K562 (cell line): ENCODE measurements at regions not wholly inside any gene's neighbourhood (a gene's known extent, or its start where the extent isn't known, plus 50 kb on each side); places are given as distances from the start of the nearest gene placed in this dataset.

Experiments
- ATAC-seq: fragments of 200-7000 bp; cut with Tn5 transposase; 3 replicates; pipeline ENCODE4 v1.9.1; 2020; ENCODE audit warnings: moderate library complexity
- BruUV-seq: library from RNA; stranded (reverse); fragments of 400-500 nt; replicated peaks from 2 replicates; lab custom pipeline; 2021; lab: Mats Ljungman, UMichigan
- CTCF ChIA-PET: fragments of 300-600 bp; formaldehyde crosslinking; extraction: SDS; loops from one replicate; lab custom pipeline; 2021; ENCODE audit warnings: low intra/inter-chr PET ratio; lab: Yijun Ruan, JAX
- POLR2A ChIA-PET: fragments of 300-600, 350-650 bp; sonication (Branson Sonifier 250); formaldehyde crosslinking; extraction: SDS; loops from one replicate; lab custom pipeline; 2021; ENCODE audit warnings: antibody characterized with exemption, inconsistent platforms; lab: Yijun Ruan, JAX
- DNase-seq, 4 experiments: peaks; one replicate each; pipeline versions ENCODE4 v3.0.0 to v3.0.0-alpha.2; 2011 to 2018; ENCODE audit warnings: low spot score in 3 of 4, mixed read lengths in 3 of 4; ENCODE audit errors: extremely low read depth in 1 of 4
- FAIRE-seq: peaks from 2 replicates; lab custom pipeline; 2011; peaks lifted over from hg19 to GRCh38; lab: Jason Lieb, UNC
- H2AFZ ChIP-seq: 2 replicates; pipeline ENCODE4 v1.6.0; 2011; ENCODE audit warnings: low read depth, low read length, control low read depth, inconsistent platforms
- H3K27ac ChIP-seq: fragments of 200-600 bp; 3 replicates; pipeline ENCODE4 v1.8.0; 2011; ENCODE audit warnings: low read depth, mild to moderate bottlenecking, control low read depth, inconsistent platforms, low read length, moderate library complexity, mixed read lengths; ENCODE audit errors: extremely low read depth
- H3K27me3 ChIP-seq, 2 experiments: fragments of 300-600 bp in 1 of 2; 2 replicates in 1 of 2; 3 replicates in 1 of 2; pipeline versions ENCODE4 v1.6.0 to v1.8.0; 2011; ENCODE audit warnings: inconsistent platforms in 2 of 2, low read length in 2 of 2, mild to moderate bottlenecking in 1 of 2, mixed read lengths in 1 of 2, moderate library complexity in 1 of 2; ENCODE audit not compliant: control insufficient read depth in 2 of 2, insufficient read depth in 2 of 2
- H3K36me3 ChIP-seq: fragments of 300-600 bp; 3 replicates; pipeline ENCODE4 v1.8.0; 2011; ENCODE audit warnings: mild to moderate bottlenecking, low read length, inconsistent platforms; ENCODE audit not compliant: control insufficient read depth, insufficient read depth
- H3K4me1 ChIP-seq, 2 experiments: fragments of 200-600 bp in 1 of 2; replicated peaks in 1 of 2; 2 replicates in 1 of 2; 3 replicates in 1 of 2; pipeline versions ENCODE4 v1.5.1 to v1.8.0; 2011; ENCODE audit warnings: inconsistent platforms in 2 of 2, low read length in 2 of 2, mild to moderate bottlenecking in 1 of 2, mixed read lengths in 1 of 2, moderate library complexity in 1 of 2; ENCODE audit not compliant: control insufficient read depth in 2 of 2, insufficient read depth in 2 of 2
- H3K4me2 ChIP-seq: 2 replicates; pipeline ENCODE4 v1.6.1; 2011; ENCODE audit warnings: low read length, control low read depth, inconsistent platforms, mixed read lengths; ENCODE audit not compliant: insufficient read depth
- H3K4me3 ChIP-seq: fragments of 200-600 bp; sonication (generic), shearing (Covaris generic); 2 replicates; pipeline ENCODE4 v1.5.1; 2016; ENCODE audit warnings: control low read depth, inconsistent platforms
- H3K79me2 ChIP-seq: fragments of 200-600 bp; 3 replicates; pipeline ENCODE4 v1.8.0; 2011; ENCODE audit warnings: low read length, inconsistent platforms; ENCODE audit not compliant: control insufficient read depth, insufficient read depth
- H3K9ac ChIP-seq, 2 experiments: 2 replicates each; pipeline versions ENCODE4 v1.6.0 to v1.6.1; 2011; ENCODE audit warnings: low read depth in 2 of 2, low read length in 2 of 2, control low read depth in 1 of 2, inconsistent platforms in 1 of 2, mild to moderate bottlenecking in 1 of 2, mixed read lengths in 1 of 2; ENCODE audit not compliant: insufficient read depth in 1 of 2
- H3K9me1 ChIP-seq: one replicate; pipeline ENCODE4 v1.6.0; 2011; ENCODE audit warnings: inconsistent platforms, mild to moderate bottlenecking, low read length, moderate library complexity; ENCODE audit not compliant: control insufficient read depth, insufficient read depth
- H3K9me3 ChIP-seq: replicated peaks from 2 replicates; pipeline ENCODE4 v1.5.1; 2011; ENCODE audit warnings: low read depth, low read length, inconsistent platforms; ENCODE audit not compliant: control insufficient read depth, insufficient read depth
- H4K20me1 ChIP-seq: replicated peaks from 2 replicates; pipeline ENCODE4 v1.6.1; 2011; ENCODE audit warnings: low read length, inconsistent platforms, mixed read lengths; ENCODE audit not compliant: control insufficient read depth, insufficient read depth
- ATF6 ChIP-seq: sonication (generic); formaldehyde crosslinking; IDR thresholded peaks from 2 replicates; pipeline ENCODE4 v1.4.0; 2020; ENCODE audit warnings: mild to moderate bottlenecking, missing genetic modification reagents
- KLF6 ChIP-seq: fragments of 250-450 bp; sonication (Bioruptor Pico); IDR thresholded peaks from 2 replicates; pipeline ENCODE4 v1.4.0; 2020; ENCODE audit warnings: mild to moderate bottlenecking, moderate library complexity, borderline replicate concordance
- MEIS2 ChIP-seq: fragments of 450-650 bp; IDR thresholded peaks from 2 replicates; pipeline ENCODE4 v1.6.1; 2014; ENCODE audit warnings: mild to moderate bottlenecking; ENCODE audit not compliant: partially characterized antibody
- MYBL2 ChIP-seq, 2 experiments: fragments of 450-650 bp in 1 of 2; sonication (generic) in 1 of 2; formaldehyde crosslinking in 1 of 2; IDR thresholded peaks; 2 replicates each; pipeline versions ENCODE4 v1.6.1 to v1.8.1; 2017 to 2022; ENCODE audit warnings: borderline replicate concordance in 1 of 2, inconsistent platforms in 1 of 2, low read depth in 1 of 2, mild to moderate bottlenecking in 1 of 2, missing genetic modification reagents in 1 of 2, moderate library complexity in 1 of 2
- NCOA6 ChIP-seq: fragments of 450-650 bp; IDR thresholded peaks from 2 replicates; pipeline ENCODE4 v1.6.1; 2017; ENCODE audit warnings: mild to moderate bottlenecking
- NFE2L1 ChIP-seq: fragments of 450-650 bp; IDR thresholded peaks from 2 replicates; pipeline ENCODE4 v1.6.1; 2016; ENCODE audit warnings: missing genetic modification characterization, low read depth, mild to moderate bottlenecking, missing compliant biosample characterization, moderate library complexity, borderline replicate concordance
- NFYB ChIP-seq: IDR thresholded peaks from 2 replicates; pipeline ENCODE4 v1.6.1; 2011; ENCODE audit warnings: mild to moderate bottlenecking, moderate library complexity; ENCODE audit not compliant: insufficient read length; ENCODE audit errors: extremely low read depth
- NR3C1 ChIP-seq: sonication (generic); formaldehyde crosslinking; IDR thresholded peaks from 2 replicates; pipeline ENCODE4 v1.8.1; 2022; ENCODE audit warnings: missing genetic modification reagents
- PCBP2 ChIP-seq: fragments of 200-400 bp; formaldehyde crosslinking; IDR thresholded peaks from 2 replicates; pipeline ENCODE4 v1.6.1; 2018; ENCODE audit warnings: low read length, low read depth, mild to moderate bottlenecking, moderate library complexity; ENCODE audit not compliant: poor library complexity, severe bottlenecking
- PTBP1 ChIP-seq: fragments of 200-400 bp; formaldehyde crosslinking; IDR thresholded peaks from 2 replicates; pipeline ENCODE4 v1.6.1; 2017; ENCODE audit warnings: low read depth, low read length
- ZBTB5 ChIP-seq: fragments of 450-650 bp; IDR thresholded peaks from 2 replicates; pipeline ENCODE4 v1.6.1; 2017; ENCODE audit warnings: antibody characterized with exemption
- ZNF121 ChIP-seq: sonication (generic); formaldehyde crosslinking; conservative IDR thresholded peaks from 2 replicates; pipeline ENCODE4 v1.8.0; 2022; ENCODE audit warnings: missing genetic modification reagents
- in situ Hi-C: fragments of 300-500 bp; cut with MboI; formaldehyde crosslinking; loops from 4 replicates; pipeline ENCODE4 v1.15.0; 2018; ENCODE audit warnings: inconsistent platforms, mixed read lengths
- intact Hi-C: fragments of 100-400 bp; cut with micrococcal nuclease; formaldehyde crosslinking; loops from 2 replicates; pipeline ENCODE4 v1.14.2; 2022
- TF ChIP-seq, protein P1 (sequence below): sonication (generic); formaldehyde crosslinking; IDR thresholded peaks from 2 replicates; pipeline ENCODE4 v1.8.0; 2022; ENCODE audit warnings: mild to moderate bottlenecking, missing genetic modification reagents
- TF ChIP-seq, protein P2 (sequence below): sonication (generic); formaldehyde crosslinking; IDR thresholded peaks from 2 replicates; pipeline ENCODE4 v1.8.0; 2023; ENCODE audit warnings: mild to moderate bottlenecking, missing genetic modification reagents

- DNase-seq (no peak), FAIRE-seq (no peak), ATAC-seq (no peak)
- Histone ChIP-seq H3K9me1 (no peaks in the 10 kb centered on the region), H3K4me3 (no peak overlapping the region), H3K4me1 (no peaks in the 10 kb centered on the region), H3K79me2 (no peaks in the 10 kb centered on the region), H3K36me3 (no peaks in the 10 kb centered on the region), H3K9me3 (no peaks in the 10 kb centered on the region), H3K4me2 (no peak overlapping the region), H4K20me1 (no peaks in the 10 kb centered on the region; the same call in 1 of the 2 replicates), H3K27me3 (peaks cover 0 to 8% of the 10 kb centered on the region in 2 experiments; a peak in 2 of 5 replicates), H3K9ac (no peak overlapping the region), H2AFZ (no peak overlapping the region), H3K27ac (no peak overlapping the region)
- intact Hi-C loops (no loop called here), in situ Hi-C loops (no loop called here)
- TF ChIP-seq MYBL2 (IDR thresholded peaks at IDR 0.05; ENCODE audit: low read depth) (no peak), MYBL2 (CRISPR knock-in tag; IDR thresholded peaks at IDR 0.05; ENCODE audit: borderline replicate concordance) (no peak), KLF6 (CRISPR knock-in tag) (no peak), NR3C1 (CRISPR knock-in tag) (no peak), ATF6 (CRISPR knock-in tag) (no peak), NFYB (no peak), NFE2L1 (tag) (no peak), ZNF121 (CRISPR knock-in tag) (no peak), PTBP1 (no peak), PCBP2 (no peak), NCOA6 (no peak), ZBTB5 (no peak), MEIS2 (no peak)
- TF ChIP-seq, protein P1, sequence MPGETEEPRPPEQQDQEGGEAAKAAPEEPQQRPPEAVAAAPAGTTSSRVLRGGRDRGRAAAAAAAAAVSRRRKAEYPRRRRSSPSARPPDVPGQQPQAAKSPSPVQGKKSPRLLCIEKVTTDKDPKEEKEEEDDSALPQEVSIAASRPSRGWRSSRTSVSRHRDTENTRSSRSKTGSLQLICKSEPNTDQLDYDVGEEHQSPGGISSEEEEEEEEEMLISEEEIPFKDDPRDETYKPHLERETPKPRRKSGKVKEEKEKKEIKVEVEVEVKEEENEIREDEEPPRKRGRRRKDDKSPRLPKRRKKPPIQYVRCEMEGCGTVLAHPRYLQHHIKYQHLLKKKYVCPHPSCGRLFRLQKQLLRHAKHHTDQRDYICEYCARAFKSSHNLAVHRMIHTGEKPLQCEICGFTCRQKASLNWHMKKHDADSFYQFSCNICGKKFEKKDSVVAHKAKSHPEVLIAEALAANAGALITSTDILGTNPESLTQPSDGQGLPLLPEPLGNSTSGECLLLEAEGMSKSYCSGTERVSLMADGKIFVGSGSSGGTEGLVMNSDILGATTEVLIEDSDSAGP (CRISPR knock-in tag): no peak
- TF ChIP-seq, protein P2, sequence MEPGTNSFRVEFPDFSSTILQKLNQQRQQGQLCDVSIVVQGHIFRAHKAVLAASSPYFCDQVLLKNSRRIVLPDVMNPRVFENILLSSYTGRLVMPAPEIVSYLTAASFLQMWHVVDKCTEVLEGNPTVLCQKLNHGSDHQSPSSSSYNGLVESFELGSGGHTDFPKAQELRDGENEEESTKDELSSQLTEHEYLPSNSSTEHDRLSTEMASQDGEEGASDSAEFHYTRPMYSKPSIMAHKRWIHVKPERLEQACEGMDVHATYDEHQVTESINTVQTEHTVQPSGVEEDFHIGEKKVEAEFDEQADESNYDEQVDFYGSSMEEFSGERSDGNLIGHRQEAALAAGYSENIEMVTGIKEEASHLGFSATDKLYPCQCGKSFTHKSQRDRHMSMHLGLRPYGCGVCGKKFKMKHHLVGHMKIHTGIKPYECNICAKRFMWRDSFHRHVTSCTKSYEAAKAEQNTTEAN (CRISPR knock-in tag): no peak
- ChIA-PET POLR2A (no interaction called here), CTCF (no interaction called here)
- BruUV-seq: no TSS peak
Measured at GRCh38 chr21:38202811-38203210, 54.0 kb upstream of the KCNJ15 start.
